T47D (cell line): ENCODE measurements at regions not wholly inside any gene's neighbourhood (a gene's known extent, or its start where the extent isn't known, plus 50 kb on each side); places are given as distances from the start of the nearest gene placed in this dataset.

Experiments used
- DNase-seq, 2 experiments: peaks; one replicate each; pipeline versions ENCODE4 v3.0.0 to v3.0.0-alpha.2; 2011 to 2012; ENCODE audit warnings: low read depth in 1 of 2, low spot score in 1 of 2
- JUND ChIP-seq: IDR thresholded peaks from 2 replicates; pipeline ENCODE4 v1.6.1; 2012; ENCODE audit warnings: low read depth
- in situ Hi-C: cut with HindIII; loops from 2 replicates; pipeline ENCODE4 v1.10.0; 2016; ENCODE audit warnings: low sequenced_read_pairs, low pct_unique_long_range_greater_than_20kb

DNA sequence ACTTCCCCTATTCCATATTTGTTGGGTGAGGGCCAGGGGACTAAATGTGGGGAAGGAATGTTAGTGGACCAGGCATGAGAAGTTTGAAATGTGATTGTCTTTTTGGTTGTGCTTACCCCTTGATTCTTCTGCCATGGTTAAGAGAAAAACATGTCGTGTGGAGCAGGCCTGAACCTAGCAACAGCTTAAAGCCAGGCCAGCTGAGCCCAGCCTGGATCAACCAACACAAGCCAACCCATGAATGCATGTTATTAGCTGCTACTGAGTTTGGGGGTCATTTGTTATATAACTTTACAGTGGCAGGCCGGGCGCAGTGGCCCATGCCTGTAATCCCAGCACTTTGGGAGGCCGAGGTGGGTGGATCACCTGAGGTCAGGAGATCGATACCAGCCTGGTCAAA lies 52.4 kb upstream of the TRIO start:
- no peak for TF ChIP-seq JUND
- in situ Hi-C loops: no loop called here
- DNase-seq: no peak

GRCh38 chr5:14090290-14090689 lies 52.9 kb upstream of the TRIO start:
- in situ Hi-C loops: no loop called here

DNA sequence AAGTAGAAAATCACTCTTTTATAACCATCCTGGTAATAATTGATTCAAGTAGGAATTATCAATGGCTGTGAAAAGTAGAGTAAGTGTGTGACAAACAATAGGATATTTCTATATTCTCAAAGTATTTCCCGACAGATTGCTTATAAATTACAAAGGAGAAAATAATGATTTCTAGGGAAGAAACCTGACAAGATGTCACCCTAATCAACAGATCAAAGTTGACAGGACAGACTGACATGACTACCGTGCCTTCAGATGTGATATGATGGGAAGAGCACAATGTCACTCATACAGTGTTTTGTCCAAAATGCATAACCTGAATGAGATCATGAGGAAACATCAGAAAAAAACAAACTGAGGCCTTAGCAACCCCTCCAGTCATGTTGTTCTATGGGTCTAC lies 53.9 kb upstream of the TRIO start:
- in situ Hi-C loops: no loop called here
- no peak for TF ChIP-seq JUND
- DNase-seq: no peak

More at GRCh38 chr5:14090290-14090689, 52.9 kb upstream of the TRIO start:
- DNase-seq: no peak
- no peak for TF ChIP-seq JUND

DNA sequence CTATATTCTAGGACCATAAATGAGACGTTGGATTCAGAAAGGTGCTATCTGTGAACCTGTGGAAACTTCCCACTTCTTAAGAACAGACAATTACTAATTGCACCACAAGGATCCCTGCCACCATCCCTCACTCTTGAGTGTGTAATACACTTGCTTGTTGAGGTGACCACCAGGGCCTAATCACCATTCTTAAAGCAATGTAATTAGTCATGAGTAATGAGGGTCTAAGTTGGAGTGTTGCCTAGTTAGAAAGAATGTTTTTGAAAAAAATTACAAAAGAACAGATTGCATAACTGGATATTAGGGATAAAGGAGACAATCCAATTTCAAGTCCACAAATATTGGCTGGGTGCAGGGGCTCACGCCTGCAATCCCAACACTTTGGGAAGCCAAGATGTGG lies 56.9 kb upstream of the TRIO start:
- no peak for TF ChIP-seq JUND
- no peak for DNase-seq
- in situ Hi-C loops: no loop called here

GRCh38 chr5:14082973-14083372 lies 60.2 kb upstream of the TRIO start:
- no peak for DNase-seq
- TF ChIP-seq JUND: no peak
- in situ Hi-C loops: no loop called here

GRCh38 chr5:14082523-14082922 lies 60.6 kb upstream of the TRIO start:
- no peak for TF ChIP-seq JUND
- no peak for DNase-seq
- in situ Hi-C loops: no loop called here

- in situ Hi-C loops: no loop called here
- TF ChIP-seq JUND: no peak
- no peak for DNase-seq
Observed at GRCh38 chr5:14081791-14082190, 61.4 kb upstream of the TRIO start.

DNA sequence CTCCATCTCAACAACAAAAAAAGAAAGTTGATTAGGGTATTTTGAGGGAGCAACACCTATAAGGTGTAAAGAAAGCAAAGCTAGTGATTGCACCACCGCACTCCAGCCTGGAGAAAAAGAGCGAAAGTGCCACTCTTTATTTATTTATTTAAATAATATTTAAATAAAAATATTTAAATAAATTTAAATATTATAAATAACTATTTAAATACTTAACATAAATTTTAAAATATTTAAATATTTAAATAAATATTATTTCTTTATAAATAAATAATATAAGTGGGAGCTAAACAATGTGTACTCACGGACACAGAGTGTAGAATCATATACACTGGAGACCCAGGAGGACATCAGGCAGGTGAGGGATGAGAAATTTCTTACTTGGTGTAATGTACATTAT lies 64.4 kb upstream of the TRIO start:
- DNase-seq: no peak
- no peak for TF ChIP-seq JUND
- in situ Hi-C loops: no loop called here

DNA sequence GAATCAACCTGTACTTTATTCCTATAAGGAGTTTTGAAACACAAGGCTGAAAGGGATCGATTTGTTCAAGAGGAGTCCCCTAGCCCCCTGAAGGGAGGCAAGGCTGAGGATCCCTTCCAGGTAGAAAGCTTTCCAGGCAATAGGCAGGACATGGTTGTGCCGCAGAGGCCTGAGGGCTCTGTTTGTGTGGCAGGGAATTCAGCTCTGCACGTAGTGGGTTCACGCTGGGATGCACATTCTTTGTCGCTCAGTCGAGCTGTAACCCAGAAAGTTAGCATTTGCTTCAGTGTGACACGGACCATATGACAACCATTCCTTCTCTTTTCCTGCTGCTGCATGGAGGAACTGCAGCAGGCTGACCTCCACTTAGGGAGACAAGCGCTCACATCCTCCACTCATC lies 65.6 kb upstream of the TRIO start:
- no peak for DNase-seq
- in situ Hi-C loops: no loop called here
- TF ChIP-seq JUND: no peak

GRCh38 chr5:14076561-14076960 lies 66.6 kb upstream of the TRIO start:
- DNase-seq: no peak
- in situ Hi-C loops: no loop called here
- TF ChIP-seq JUND: no peak

GRCh38 chr5:14075937-14076336 lies 67.2 kb upstream of the TRIO start:
- in situ Hi-C loops: no loop called here
- TF ChIP-seq JUND: no peak
- no peak for DNase-seq

- DNase-seq: no peak
- in situ Hi-C loops: no loop called here
- TF ChIP-seq JUND: no peak
Observed at GRCh38 chr5:14071433-14071832, 71.7 kb upstream of the TRIO start.

- in situ Hi-C loops: no loop called here
- TF ChIP-seq JUND: no peak
- no peak for DNase-seq
Observed at GRCh38 chr5:14069021-14069420, 74.1 kb upstream of the TRIO start.

DNA sequence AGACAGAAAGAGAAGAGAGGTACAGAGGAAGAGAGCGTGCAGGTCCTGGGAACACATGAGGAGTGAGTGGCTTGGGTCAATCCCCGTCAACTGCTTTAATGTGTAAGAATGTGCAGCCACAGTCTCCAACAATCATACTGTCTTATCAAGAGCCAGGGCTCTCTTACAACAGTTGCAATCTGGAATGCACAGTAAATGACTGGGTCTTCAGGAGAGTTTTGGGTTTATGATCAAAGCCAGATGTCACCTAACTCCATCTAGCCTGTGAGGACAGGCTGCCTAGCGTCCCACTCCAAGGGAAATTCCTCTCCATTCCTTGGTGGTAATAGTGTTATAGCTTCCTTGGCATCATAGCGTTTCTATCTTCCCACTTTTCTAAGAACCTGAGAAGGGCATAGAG lies 75.0 kb upstream of the TRIO start:
- in situ Hi-C loops: no loop called here
- no peak for DNase-seq
- TF ChIP-seq JUND: no peak

- in situ Hi-C loops: no loop called here
- no peak for TF ChIP-seq JUND
- DNase-seq: no peak
Observed at GRCh38 chr5:14066326-14066725, 76.8 kb upstream of the TRIO start.
